OCI-LY3 (cell line): ENCODE measurements at regions not wholly inside any gene's neighbourhood (a gene's known extent, or its start where the extent isn't known, plus 50 kb on each side); places are given as distances from the start of the nearest gene placed in this dataset.

Source experiments
- EZH2phosphoT487 ChIP-seq: fragments of 200-600 bp; shearing (Covaris generic); IDR thresholded peaks from 2 replicates; pipeline ENCODE4 v1.6.1; 2018; ENCODE audit warnings: antibody characterized with exemption, mixed run types, low read depth
- TF ChIP-seq, protein P1 (sequence below): fragments of 200-600, 300-600 bp; sonication (generic); IDR thresholded peaks from 2 replicates; pipeline ENCODE4 v1.5.1; 2014; ENCODE audit warnings: antibody characterized with exemption, low read length, low read depth

DNA sequence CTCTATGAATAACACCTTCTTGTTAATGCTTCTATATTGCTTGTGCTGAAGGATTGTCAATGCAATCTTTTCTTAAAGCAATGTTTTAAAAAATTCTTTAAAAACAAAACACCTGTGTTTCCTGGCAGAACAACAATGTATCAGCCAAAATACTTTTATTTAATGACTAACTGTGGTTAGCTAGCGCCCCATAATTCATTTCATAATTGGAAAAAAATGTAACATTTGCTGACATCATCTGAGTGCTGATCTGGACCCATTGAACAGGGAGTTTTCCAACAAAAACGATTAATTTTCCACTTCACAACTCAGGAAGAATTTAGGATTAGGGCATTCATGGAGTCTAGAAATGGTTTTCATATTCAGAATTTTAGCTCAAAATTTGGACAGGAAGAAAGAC, 137.6 kb upstream of the CDK6 start:
- TF ChIP-seq, protein P1, sequence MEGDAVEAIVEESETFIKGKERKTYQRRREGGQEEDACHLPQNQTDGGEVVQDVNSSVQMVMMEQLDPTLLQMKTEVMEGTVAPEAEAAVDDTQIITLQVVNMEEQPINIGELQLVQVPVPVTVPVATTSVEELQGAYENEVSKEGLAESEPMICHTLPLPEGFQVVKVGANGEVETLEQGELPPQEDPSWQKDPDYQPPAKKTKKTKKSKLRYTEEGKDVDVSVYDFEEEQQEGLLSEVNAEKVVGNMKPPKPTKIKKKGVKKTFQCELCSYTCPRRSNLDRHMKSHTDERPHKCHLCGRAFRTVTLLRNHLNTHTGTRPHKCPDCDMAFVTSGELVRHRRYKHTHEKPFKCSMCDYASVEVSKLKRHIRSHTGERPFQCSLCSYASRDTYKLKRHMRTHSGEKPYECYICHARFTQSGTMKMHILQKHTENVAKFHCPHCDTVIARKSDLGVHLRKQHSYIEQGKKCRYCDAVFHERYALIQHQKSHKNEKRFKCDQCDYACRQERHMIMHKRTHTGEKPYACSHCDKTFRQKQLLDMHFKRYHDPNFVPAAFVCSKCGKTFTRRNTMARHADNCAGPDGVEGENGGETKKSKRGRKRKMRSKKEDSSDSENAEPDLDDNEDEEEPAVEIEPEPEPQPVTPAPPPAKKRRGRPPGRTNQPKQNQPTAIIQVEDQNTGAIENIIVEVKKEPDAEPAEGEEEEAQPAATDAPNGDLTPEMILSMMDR: no peak
- TF ChIP-seq EZH2phosphoT487: no peak
